ENCODE measurements at regions not wholly inside any gene's neighbourhood (a gene's known extent, or its start where the extent isn't known, plus 50 kb on each side); places are given as distances from the start of the nearest gene placed in this dataset.

DNA sequence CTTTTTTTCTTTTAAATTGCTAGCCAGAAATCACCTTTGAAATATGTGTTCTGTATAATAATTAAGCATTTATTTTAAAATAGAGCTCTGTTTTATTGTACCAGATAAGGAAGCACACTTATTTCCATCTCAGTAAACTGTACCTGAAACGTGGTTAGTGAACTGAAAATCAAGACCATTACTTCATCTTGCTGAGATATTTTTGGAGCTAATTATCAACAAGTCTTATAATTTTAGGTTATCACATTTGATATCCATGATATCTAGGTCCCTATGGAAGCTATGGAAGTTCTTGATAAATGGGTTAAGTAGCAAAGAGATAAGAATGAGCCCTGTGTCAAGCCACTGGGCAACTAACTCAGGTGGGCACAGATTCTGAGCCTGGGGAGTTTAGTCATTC is 187.2 kb downstream of the NFKBIZ start:
- TF ChIP-seq, protein P1, sequence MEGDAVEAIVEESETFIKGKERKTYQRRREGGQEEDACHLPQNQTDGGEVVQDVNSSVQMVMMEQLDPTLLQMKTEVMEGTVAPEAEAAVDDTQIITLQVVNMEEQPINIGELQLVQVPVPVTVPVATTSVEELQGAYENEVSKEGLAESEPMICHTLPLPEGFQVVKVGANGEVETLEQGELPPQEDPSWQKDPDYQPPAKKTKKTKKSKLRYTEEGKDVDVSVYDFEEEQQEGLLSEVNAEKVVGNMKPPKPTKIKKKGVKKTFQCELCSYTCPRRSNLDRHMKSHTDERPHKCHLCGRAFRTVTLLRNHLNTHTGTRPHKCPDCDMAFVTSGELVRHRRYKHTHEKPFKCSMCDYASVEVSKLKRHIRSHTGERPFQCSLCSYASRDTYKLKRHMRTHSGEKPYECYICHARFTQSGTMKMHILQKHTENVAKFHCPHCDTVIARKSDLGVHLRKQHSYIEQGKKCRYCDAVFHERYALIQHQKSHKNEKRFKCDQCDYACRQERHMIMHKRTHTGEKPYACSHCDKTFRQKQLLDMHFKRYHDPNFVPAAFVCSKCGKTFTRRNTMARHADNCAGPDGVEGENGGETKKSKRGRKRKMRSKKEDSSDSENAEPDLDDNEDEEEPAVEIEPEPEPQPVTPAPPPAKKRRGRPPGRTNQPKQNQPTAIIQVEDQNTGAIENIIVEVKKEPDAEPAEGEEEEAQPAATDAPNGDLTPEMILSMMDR (IDR thresholded peaks at IDR 0.05; ENCODE audit: low read depth, low read length) = no peak
- no peak for TF ChIP-seq EZH2phosphoT487 (IDR thresholded peaks at IDR 0.05; ENCODE audit: low read depth)
